Activated CD4-positive, alpha-beta memory T cell treated with anti-CD3 and anti-CD28 coated beads, Interleukin-2, amount 10 ng/mL, durations not matched to agents 7 days and 5 days (primary cell): ENCODE measurements at regions not wholly inside any gene's neighbourhood (a gene's known extent, or its start where the extent isn't known, plus 50 kb on each side); places are given as distances from the start of the nearest gene placed in this dataset.

Experiments used
- CTCF ChIA-PET: fragments of 350-600 bp; sonication (Branson Sonifier 250); formaldehyde crosslinking; loops from one replicate; lab custom pipeline; 2021; ENCODE audit warnings: antibody characterized with exemption, inconsistent platforms; lab: Charles Lee
- POLR2A ChIA-PET: fragments of 350-600 bp; sonication (Branson Sonifier 250); formaldehyde crosslinking; loops from one replicate; lab custom pipeline; 2021; ENCODE audit warnings: antibody characterized with exemption; lab: Charles Lee
- DNase-seq: peaks from one replicate; pipeline ENCODE4 v3.0.0-alpha.2; 2020
- H3K27ac Mint-ChIP-seq: one replicate; pipeline ENCODE4 v1.8.0; 2021; ENCODE audit warnings: mild to moderate bottlenecking, mixed read lengths
- H3K27me3 Mint-ChIP-seq: one replicate; pipeline ENCODE4 v1.8.0; 2021; ENCODE audit warnings: mixed read lengths
- H3K36me3 Mint-ChIP-seq: one replicate; pipeline ENCODE4 v1.8.0; 2021; ENCODE audit warnings: low read depth, mixed read lengths
- H3K4me1 Mint-ChIP-seq: one replicate; pipeline ENCODE4 v1.8.0; 2021; ENCODE audit warnings: mixed read lengths
- H3K4me3 Mint-ChIP-seq: one replicate; pipeline ENCODE4 v1.8.0; 2021; ENCODE audit warnings: mild to moderate bottlenecking, mixed read lengths
- H3K9me3 Mint-ChIP-seq: one replicate; pipeline ENCODE4 v1.8.0; 2021; ENCODE audit warnings: mixed read lengths

DNA sequence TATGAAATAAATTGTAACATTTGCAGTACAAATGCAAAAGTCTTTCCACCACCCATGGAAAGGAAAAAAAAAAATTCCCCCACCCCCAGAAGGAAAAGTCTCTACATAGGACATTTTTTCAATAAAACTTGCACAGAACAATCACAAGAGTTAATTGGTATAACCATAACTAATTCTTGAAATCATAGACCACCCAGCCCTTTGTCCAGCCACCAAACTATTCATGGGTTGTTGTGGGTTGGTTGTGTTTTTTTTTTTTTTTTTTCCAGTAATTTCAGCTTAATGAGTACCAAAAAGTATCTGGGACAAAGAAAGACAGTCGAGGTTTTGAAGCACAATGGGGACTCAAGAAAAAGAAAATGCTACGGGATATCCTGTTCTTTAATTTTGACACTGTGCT lies 355.0 kb upstream of the ROBO2 start:
- H3K4me1 Mint-ChIP-seq: no peaks in the 10 kb centered on the region
- H3K4me3 Mint-ChIP-seq: no peak overlapping the region
- H3K36me3 Mint-ChIP-seq: no peaks in the 10 kb centered on the region
- H3K27me3 Mint-ChIP-seq: no peaks in the 10 kb centered on the region
- ChIA-PET POLR2A (no interaction called here), CTCF (no interaction called here)
- no peak for DNase-seq
- H3K27ac Mint-ChIP-seq: no peak overlapping the region
- peaks cover 16% of the 10 kb centered on the region for H3K9me3 Mint-ChIP-seq

DNA sequence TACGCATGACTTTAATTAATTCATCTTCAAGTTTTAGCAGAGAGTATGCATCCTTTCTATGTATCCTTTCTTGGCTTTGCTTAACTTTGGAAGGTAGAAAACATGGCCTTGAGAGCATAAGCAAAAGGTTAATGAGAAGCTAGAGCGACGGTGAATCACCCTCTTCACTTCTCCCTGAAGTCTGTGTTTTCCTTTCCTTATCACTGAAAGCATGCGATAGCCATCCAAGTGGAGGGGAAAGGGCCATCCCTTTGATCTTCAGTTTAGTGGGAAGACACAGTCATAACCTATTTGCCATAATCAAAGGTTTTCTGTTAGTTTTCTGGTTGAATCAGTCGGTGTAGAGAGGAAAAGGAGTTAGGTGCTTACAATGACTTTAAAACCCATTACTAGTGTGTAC lies 354.0 kb upstream of the ROBO2 start:
- H3K9me3 Mint-ChIP-seq: peaks cover 16% of the 10 kb centered on the region
- DNase-seq: no peak
- CTCF ChIA-PET: no interaction called here
- H3K27me3 Mint-ChIP-seq: no peaks in the 10 kb centered on the region
- no peaks in the 10 kb centered on the region for H3K4me1 Mint-ChIP-seq
- no peaks in the 10 kb centered on the region for H3K36me3 Mint-ChIP-seq
- POLR2A ChIA-PET: no interaction called here
- H3K27ac Mint-ChIP-seq: no peak overlapping the region
- H3K4me3 Mint-ChIP-seq: no peak overlapping the region

DNA sequence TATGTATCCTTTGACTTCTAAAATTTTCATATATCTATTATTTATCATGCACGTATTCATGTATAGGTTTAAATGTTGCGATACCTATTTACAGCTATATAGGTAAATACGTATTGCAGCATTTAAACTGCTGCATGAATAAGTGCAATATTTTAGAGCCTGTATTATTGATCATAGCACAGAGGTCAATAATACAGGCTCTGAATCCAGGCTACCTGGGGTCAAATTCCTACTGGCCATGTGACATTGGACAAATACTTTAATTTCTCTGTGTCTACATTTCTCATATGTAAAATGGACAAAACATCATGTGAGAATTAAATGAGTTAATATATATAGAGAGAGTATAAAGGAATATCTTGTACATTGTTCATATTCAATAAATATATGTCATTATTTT lies 352.9 kb upstream of the ROBO2 start:
- Mint-ChIP-seq H3K27ac (no peak overlapping the region), H3K27me3 (no peaks in the 10 kb centered on the region), H3K9me3 (peaks cover 19% of the 10 kb centered on the region), H3K4me1 (no peaks in the 10 kb centered on the region), H3K36me3 (no peaks in the 10 kb centered on the region), H3K4me3 (no peak overlapping the region)
- POLR2A ChIA-PET: no interaction called here
- DNase-seq: no peak
- CTCF ChIA-PET: no interaction called here

DNA sequence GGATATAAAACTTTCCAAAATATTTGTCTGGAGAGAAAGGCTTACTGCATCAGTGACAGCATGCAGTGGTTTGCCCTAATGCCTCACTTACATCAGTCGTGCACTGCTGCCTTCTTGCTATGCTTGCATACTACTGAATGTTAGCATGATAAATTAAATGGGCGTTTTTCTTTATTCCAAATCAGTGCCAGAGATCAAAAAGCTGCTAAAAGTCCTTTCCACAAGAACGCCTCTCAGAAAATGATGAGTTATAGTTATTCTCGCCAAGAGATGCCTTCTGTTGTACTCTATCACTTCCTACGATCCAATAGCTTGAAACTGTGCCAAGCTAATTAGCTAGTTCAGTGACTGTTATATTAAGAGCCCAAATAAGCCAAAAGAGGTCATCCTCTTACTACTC lies 345.8 kb upstream of the ROBO2 start:
- no peaks in the 10 kb centered on the region for H3K4me1 Mint-ChIP-seq
- ChIA-PET POLR2A (no interaction called here), CTCF (no interaction called here)
- H3K27me3 Mint-ChIP-seq: no peaks in the 10 kb centered on the region
- H3K27ac Mint-ChIP-seq: no peak overlapping the region
- no peak overlapping the region for H3K4me3 Mint-ChIP-seq
- no peaks in the 10 kb centered on the region for H3K36me3 Mint-ChIP-seq
- no peak for DNase-seq
- peaks cover 14% of the 10 kb centered on the region for H3K9me3 Mint-ChIP-seq

DNA sequence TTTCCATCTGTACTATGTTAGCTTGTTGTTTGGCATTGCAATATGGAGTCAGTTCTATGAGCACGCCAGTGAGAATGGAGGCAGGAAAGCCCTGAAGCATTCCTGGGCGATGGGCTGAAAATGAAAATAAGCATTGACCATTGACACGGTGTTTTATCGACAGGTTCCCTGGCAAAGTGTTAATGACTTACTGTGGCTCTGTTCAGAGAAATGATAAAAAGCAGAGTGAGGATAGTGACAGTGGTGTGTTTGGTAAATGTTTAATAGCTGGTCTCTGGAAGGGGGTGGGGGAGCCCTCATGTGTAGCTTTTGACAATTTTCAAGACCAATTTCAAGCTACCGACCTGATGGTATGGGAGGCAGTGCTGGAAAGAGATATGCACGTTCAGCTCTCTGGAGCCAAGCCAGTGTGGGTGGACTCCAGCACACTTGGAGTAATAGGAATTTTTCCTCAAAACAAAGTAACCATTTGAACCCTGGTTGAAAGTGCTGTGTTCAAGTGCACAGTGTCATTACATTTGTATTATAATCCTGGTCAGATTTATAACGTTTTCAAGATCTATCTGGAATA lies 341.7 kb upstream of the ROBO2 start:
- Mint-ChIP-seq H3K27me3 (no peaks in the 10 kb centered on the region), H3K27ac (no peak overlapping the region), H3K36me3 (no peaks in the 10 kb centered on the region), H3K9me3 (peaks cover 5% of the 10 kb centered on the region), H3K4me3 (no peak overlapping the region), H3K4me1 (no peaks in the 10 kb centered on the region)
- POLR2A ChIA-PET: no interaction called here
- CTCF ChIA-PET: no interaction called here
- no peak for DNase-seq

DNA sequence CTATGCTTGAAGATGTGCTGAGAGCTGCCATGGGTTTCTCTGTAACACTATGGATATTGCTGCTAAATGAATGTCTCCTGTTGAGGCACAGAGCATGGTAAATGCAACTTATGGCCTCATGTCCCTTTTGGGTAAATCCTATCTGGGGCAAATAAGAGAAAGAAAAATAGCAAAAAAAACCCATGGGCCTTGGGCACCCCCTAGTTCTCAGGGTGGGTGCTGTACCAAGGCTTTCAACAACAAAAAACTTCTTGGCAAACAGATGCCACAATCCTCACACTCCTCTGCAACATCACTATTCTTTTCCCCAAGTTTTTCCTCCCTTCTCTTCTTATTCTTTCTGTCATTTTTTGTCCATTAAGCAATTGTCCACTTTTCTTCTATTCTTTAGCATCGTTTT lies 340.1 kb upstream of the ROBO2 start:
- ChIA-PET POLR2A (no interaction called here), CTCF (no interaction called here)
- peaks cover 2% of the 10 kb centered on the region for H3K9me3 Mint-ChIP-seq
- no peaks in the 10 kb centered on the region for H3K27me3 Mint-ChIP-seq
- DNase-seq: no peak
- no peak overlapping the region for H3K27ac Mint-ChIP-seq
- no peak overlapping the region for H3K4me3 Mint-ChIP-seq
- no peaks in the 10 kb centered on the region for H3K36me3 Mint-ChIP-seq
- H3K4me1 Mint-ChIP-seq: no peaks in the 10 kb centered on the region

DNA sequence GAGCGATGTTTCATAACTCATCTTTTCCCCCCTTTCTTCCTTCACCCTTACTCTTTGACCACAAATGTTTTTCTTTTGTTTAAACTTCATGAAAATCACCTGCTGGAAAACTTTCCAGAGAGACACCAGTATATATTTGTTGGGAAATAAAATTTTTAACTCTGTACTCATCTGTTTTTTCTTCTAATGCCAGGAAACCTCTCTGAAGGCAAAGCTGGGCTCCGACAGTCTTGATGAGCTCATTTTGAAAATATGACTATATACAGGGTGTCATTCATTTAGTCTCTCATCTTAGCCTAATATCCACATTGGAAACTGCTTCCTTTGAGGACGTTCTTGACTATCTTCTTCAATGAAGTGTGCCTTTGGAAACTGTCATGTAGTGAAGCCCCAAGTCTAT lies 339.6 kb upstream of the ROBO2 start:
- POLR2A ChIA-PET: no interaction called here
- CTCF ChIA-PET: no interaction called here
- H3K27ac Mint-ChIP-seq: no peak overlapping the region
- no peak for DNase-seq
- no peaks in the 10 kb centered on the region for H3K4me1 Mint-ChIP-seq
- no peaks in the 10 kb centered on the region for H3K27me3 Mint-ChIP-seq
- peaks cover 4% of the 10 kb centered on the region for H3K9me3 Mint-ChIP-seq
- H3K4me3 Mint-ChIP-seq: no peak overlapping the region
- H3K36me3 Mint-ChIP-seq: no peaks in the 10 kb centered on the region

DNA sequence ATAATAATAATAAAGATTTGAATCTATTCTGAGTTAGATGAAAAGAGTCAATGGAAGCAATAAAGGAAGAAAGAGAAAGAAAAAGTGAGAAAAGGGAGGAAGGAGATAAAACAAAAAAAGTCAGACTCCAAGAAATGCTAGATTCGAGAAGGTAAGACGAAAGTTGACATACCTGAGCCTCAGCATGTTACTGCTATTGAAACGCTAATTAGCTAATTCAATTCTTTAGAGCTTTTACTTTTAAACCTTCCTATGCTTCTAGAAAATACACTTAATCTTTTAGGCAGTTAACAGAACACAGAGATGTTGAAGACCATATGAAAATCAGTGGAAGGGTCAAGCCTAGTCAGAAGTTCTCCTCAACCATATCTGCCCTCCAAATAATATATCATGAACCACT lies 337.2 kb upstream of the ROBO2 start:
- DNase-seq: no peak
- ChIA-PET CTCF (no interaction called here), POLR2A (no interaction called here)
- H3K4me3 Mint-ChIP-seq: no peak overlapping the region
- H3K4me1 Mint-ChIP-seq: no peaks in the 10 kb centered on the region
- no peaks in the 10 kb centered on the region for H3K27me3 Mint-ChIP-seq
- H3K36me3 Mint-ChIP-seq: no peaks in the 10 kb centered on the region
- no peak overlapping the region for H3K27ac Mint-ChIP-seq
- H3K9me3 Mint-ChIP-seq: peaks cover 5% of the 10 kb centered on the region

DNA sequence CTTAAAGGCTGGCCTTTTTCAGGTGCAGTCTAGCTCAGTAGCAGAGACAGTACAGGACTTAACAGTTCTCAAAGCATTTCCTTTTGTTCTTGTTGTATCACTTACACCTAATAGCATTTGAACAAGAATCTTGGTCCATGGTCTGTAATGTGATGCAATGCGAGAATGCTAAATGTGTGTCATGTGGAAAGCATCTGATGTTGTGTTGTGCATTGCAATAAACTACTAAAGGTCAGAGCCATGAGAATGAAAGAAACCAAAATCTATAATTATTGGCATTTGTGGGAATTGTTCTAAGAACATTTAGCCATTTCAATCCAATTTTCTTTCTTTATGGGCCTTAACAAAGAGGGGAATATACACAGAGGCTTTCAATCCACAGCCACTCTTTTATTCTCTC lies 324.5 kb upstream of the ROBO2 start:
- H3K36me3 Mint-ChIP-seq: no peaks in the 10 kb centered on the region
- CTCF ChIA-PET: no interaction called here
- POLR2A ChIA-PET: no interaction called here
- H3K9me3 Mint-ChIP-seq: peaks cover 7% of the 10 kb centered on the region
- H3K4me3 Mint-ChIP-seq: no peak overlapping the region
- H3K27me3 Mint-ChIP-seq: no peaks in the 10 kb centered on the region
- no peak overlapping the region for H3K27ac Mint-ChIP-seq
- H3K4me1 Mint-ChIP-seq: no peaks in the 10 kb centered on the region
- no peak for DNase-seq

DNA sequence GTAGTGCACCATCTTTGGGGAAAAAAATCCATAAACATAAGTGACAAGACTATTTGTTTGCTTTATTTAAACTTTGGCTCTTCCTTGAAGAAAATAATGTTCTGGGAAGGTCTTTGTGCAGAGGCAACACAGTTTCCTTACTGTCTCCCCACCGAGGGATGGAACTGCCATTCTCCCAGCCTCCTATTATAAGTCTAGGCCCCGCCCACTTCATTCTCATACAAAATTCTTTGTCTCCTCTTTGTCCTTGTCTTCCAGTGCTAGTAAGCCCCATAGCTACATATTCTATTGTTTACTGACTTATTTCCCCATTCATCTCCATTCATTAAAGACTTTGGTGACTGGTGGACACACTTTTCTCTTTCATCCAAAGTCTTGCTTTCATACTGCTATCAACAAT lies 316.5 kb upstream of the ROBO2 start:
- ChIA-PET CTCF (no interaction called here), POLR2A (no interaction called here)
- no peaks in the 10 kb centered on the region for H3K4me1 Mint-ChIP-seq
- H3K27ac Mint-ChIP-seq: no peak overlapping the region
- no peak overlapping the region for H3K4me3 Mint-ChIP-seq
- H3K27me3 Mint-ChIP-seq: no peaks in the 10 kb centered on the region
- H3K9me3 Mint-ChIP-seq: peaks cover 16% of the 10 kb centered on the region
- no peak for DNase-seq
- H3K36me3 Mint-ChIP-seq: no peaks in the 10 kb centered on the region

DNA sequence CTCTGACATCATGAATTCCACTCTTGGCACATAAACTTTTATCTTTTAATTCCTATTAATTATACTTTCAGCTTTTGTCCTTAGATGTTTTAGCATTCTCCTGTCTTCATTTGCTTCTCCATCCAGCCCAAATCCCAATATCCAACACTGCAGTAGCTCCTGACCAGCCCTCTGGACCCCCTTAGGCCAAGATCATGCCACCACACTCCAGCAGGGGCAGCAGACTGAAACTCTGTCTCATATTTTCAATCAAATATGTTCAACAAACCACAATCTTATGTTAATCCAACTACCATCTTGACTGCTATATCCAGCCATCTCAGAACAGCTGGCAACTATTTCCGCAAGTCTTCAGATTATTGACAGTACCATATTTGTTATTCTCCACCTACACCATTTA lies 315.8 kb upstream of the ROBO2 start:
- no peaks in the 10 kb centered on the region for H3K4me1 Mint-ChIP-seq
- H3K27ac Mint-ChIP-seq: no peak overlapping the region
- POLR2A ChIA-PET: no interaction called here
- no peaks in the 10 kb centered on the region for H3K36me3 Mint-ChIP-seq
- CTCF ChIA-PET: no interaction called here
- no peaks in the 10 kb centered on the region for H3K27me3 Mint-ChIP-seq
- peaks cover 16% of the 10 kb centered on the region for H3K9me3 Mint-ChIP-seq
- DNase-seq: no peak
- no peak overlapping the region for H3K4me3 Mint-ChIP-seq

DNA sequence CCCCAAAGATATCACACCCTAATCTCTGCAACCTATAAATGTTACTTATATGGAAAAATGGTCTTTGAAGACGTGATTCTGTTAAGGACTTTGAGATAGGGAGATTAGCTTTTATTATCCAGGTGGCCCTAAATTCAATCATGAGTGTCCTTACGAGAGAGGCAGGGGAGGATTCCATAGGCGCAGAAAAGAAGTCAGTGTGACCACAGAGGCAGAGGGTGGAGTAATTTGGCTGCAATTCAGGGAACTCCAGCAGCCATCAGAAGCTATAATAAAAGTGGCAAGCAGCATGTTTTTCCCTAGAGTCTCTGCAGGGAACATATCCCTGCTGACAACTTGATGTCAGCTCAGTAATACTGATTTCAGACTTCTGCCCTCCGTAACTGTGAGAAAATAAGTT lies 315.2 kb upstream of the ROBO2 start:
- H3K27me3 Mint-ChIP-seq: no peaks in the 10 kb centered on the region
- peaks cover 16% of the 10 kb centered on the region for H3K9me3 Mint-ChIP-seq
- POLR2A ChIA-PET: no interaction called here
- H3K4me3 Mint-ChIP-seq: no peak overlapping the region
- no peaks in the 10 kb centered on the region for H3K4me1 Mint-ChIP-seq
- no peak overlapping the region for H3K27ac Mint-ChIP-seq
- CTCF ChIA-PET: no interaction called here
- H3K36me3 Mint-ChIP-seq: no peaks in the 10 kb centered on the region
- DNase-seq: no peak

DNA sequence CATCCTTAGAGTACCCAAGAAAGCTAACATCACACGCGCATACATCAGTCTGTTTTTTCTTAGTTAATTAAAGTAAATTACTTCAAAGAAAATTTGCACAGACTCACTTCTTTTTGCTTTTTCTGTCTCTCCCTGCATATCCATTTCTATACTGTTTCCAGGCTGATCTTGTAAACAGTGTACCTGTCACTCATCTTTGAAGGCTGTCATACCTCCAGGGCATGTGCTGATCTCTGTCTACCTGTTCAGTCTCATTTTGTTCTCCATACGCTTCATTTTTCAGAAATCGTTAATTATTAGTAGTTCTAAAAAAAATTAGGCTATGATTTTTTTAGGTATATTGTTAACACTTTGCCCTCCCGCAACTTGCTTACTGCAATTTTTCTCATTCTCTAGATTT lies 313.9 kb upstream of the ROBO2 start:
- POLR2A ChIA-PET: no interaction called here
- no peaks in the 10 kb centered on the region for H3K36me3 Mint-ChIP-seq
- H3K27ac Mint-ChIP-seq: no peak overlapping the region
- H3K9me3 Mint-ChIP-seq: peaks cover 18% of the 10 kb centered on the region
- CTCF ChIA-PET: no interaction called here
- no peaks in the 10 kb centered on the region for H3K27me3 Mint-ChIP-seq
- no peaks in the 10 kb centered on the region for H3K4me1 Mint-ChIP-seq
- no peak for DNase-seq
- no peak overlapping the region for H3K4me3 Mint-ChIP-seq

DNA sequence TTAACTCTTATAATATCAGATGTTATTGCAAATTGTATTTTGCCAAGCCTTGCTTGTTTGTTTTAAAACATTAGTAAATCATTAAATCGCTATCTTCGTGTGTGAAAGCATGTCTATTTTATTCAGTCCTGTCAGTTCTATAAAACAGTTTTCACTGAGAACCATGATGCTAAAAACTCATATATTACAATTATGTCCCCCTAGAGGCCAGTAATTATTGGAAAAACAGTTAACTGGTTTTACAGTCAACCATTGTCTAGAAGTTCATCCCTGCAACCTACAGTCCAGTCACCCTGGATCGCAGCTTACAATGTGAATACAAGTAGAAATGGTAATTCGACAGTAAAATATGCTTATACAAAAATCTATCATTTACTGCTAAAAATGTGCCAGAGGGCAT lies 311.5 kb upstream of the ROBO2 start:
- peaks cover 24% of the 10 kb centered on the region for H3K9me3 Mint-ChIP-seq
- H3K4me1 Mint-ChIP-seq: no peaks in the 10 kb centered on the region
- ChIA-PET POLR2A (no interaction called here), CTCF (no interaction called here)
- no peak overlapping the region for H3K4me3 Mint-ChIP-seq
- no peaks in the 10 kb centered on the region for H3K36me3 Mint-ChIP-seq
- no peaks in the 10 kb centered on the region for H3K27me3 Mint-ChIP-seq
- DNase-seq: no peak
- H3K27ac Mint-ChIP-seq: no peak overlapping the region

DNA sequence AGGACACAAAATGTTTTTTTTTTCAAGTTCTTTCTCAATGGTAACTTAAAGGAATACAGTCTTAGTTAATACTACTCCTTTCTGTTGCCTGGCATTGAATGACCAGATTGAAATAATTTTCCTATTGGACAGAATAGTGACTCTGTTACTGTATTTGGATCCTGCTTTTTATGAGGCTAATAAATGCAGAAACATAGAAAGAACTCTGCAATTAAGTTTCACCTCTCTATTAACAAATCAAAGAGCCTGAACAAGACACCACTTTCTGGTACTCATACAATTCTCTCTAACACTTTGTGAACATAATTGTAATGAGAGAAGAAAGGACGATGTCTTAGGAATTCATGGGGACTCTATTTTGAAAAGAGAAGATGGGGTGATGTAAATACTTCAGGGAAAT lies 308.4 kb upstream of the ROBO2 start:
- ChIA-PET POLR2A (no interaction called here), CTCF (no interaction called here)
- H3K27me3 Mint-ChIP-seq: no peaks in the 10 kb centered on the region
- no peaks in the 10 kb centered on the region for H3K36me3 Mint-ChIP-seq
- no peak for DNase-seq
- no peak overlapping the region for H3K4me3 Mint-ChIP-seq
- no peak overlapping the region for H3K27ac Mint-ChIP-seq
- no peaks in the 10 kb centered on the region for H3K4me1 Mint-ChIP-seq
- H3K9me3 Mint-ChIP-seq: peaks cover 19% of the 10 kb centered on the region
